Fibroblast of peridontal ligament (primary cell): ENCODE measurements at regions not wholly inside any gene's neighbourhood (a gene's known extent, or its start where the extent isn't known, plus 50 kb on each side); places are given as distances from the start of the nearest gene placed in this dataset.

Source experiments
- DNase-seq: peaks from one replicate; pipeline ENCODE4 v3.0.0-alpha.2; 2010; ENCODE audit errors: extremely low read depth

GRCh38 chr7:70907259-70908247, 224.4 kb upstream of the GALNT17 start:
- no peak for DNase-seq

GRCh38 chr7:70913924-70914323, 218.0 kb upstream of the GALNT17 start:
- DNase-seq, result no peak

- no peak for DNase-seq
Observed at GRCh38 chr7:70915067-70915466, 216.9 kb upstream of the GALNT17 start.

- no peak for DNase-seq
Observed at GRCh38 chr7:70919481-70920073, 212.4 kb upstream of the GALNT17 start.

GRCh38 chr7:70920876-70921275, 211.1 kb upstream of the GALNT17 start:
- DNase-seq, result no peak

- DNase-seq, result no peak
Observed at GRCh38 chr7:70923181-70923845, 208.6 kb upstream of the GALNT17 start.

- no peak for DNase-seq
Observed at GRCh38 chr7:70925411-70926115, 206.4 kb upstream of the GALNT17 start.

- no peak for DNase-seq
Observed at GRCh38 chr7:70926666-70927065, 205.3 kb upstream of the GALNT17 start.

- no peak for DNase-seq
Observed at GRCh38 chr7:70935311-70935710, 196.6 kb upstream of the GALNT17 start.

GRCh38 chr7:70935854-70936253, 196.1 kb upstream of the GALNT17 start:
- DNase-seq, result no peak

GRCh38 chr7:70937424-70937823, 194.5 kb upstream of the GALNT17 start:
- no peak for DNase-seq

- DNase-seq, result no peak
Observed at GRCh38 chr7:70940597-70940996, 191.3 kb upstream of the GALNT17 start.

GRCh38 chr7:70942791-70943190, 189.2 kb upstream of the GALNT17 start:
- no peak for DNase-seq

- DNase-seq, result no peak
Observed at GRCh38 chr7:70944516-70944915, 187.4 kb upstream of the GALNT17 start.

GRCh38 chr7:70947181-70947580, 184.8 kb upstream of the GALNT17 start:
- no peak for DNase-seq

GRCh38 chr7:70949862-70950261, 182.1 kb upstream of the GALNT17 start:
- DNase-seq, result no peak

- DNase-seq, result no peak
Observed at GRCh38 chr7:70951271-70951962, 180.5 kb upstream of the GALNT17 start.

- no peak for DNase-seq
Observed at GRCh38 chr7:70952311-70952710, 179.6 kb upstream of the GALNT17 start.

GRCh38 chr7:70953331-70953741, 178.6 kb upstream of the GALNT17 start:
- DNase-seq, result no peak

GRCh38 chr7:70953796-70954195, 178.1 kb upstream of the GALNT17 start:
- DNase-seq, result no peak

GRCh38 chr7:70972693-70973092, 159.3 kb upstream of the GALNT17 start:
- DNase-seq, result no peak
